GM23338 (cell line): ENCODE measurements at regions not wholly inside any gene's neighbourhood (a gene's known extent, or its start where the extent isn't known, plus 50 kb on each side); places are given as distances from the start of the nearest gene placed in this dataset.

Experiments used
- ATAC-seq: fragments of 200-7000 bp; cut with Tn5 transposase; 3 replicates; pipeline ENCODE4 v1.9.1; 2020
- DNase-seq: peaks from one replicate; pipeline ENCODE4 v3.0.0-alpha.2; 2015; ENCODE audit warnings: low spot score
- H2AFZ ChIP-seq: fragments of 200-600 bp; sonication (generic); 2 replicates; pipeline ENCODE4 v1.8.0; 2016; ENCODE audit warnings: antibody characterized with exemption, mild to moderate bottlenecking, moderate library complexity
- H3F3A ChIP-seq: fragments of 200-600 bp; sonication (generic); replicated peaks from 2 replicates; pipeline ENCODE4 v1.8.0; 2017; ENCODE audit warnings: antibody characterized with exemption, mixed run types, low read depth
- H3K27ac ChIP-seq: fragments of 200-600 bp; sonication (generic); 2 replicates; pipeline ENCODE4 v1.6.1; 2016; ENCODE audit warnings: low read depth
- H3K27me3 ChIP-seq: fragments of 200-600 bp; sonication (generic); 2 replicates; pipeline ENCODE4 v1.8.0; 2016; ENCODE audit warnings: mild to moderate bottlenecking, mixed run types, moderate library complexity; ENCODE audit not compliant: insufficient read depth
- H3K36me3 ChIP-seq: fragments of 200-600 bp; sonication (generic); 2 replicates; pipeline ENCODE4 v1.8.0; 2016; ENCODE audit warnings: mild to moderate bottlenecking; ENCODE audit not compliant: insufficient read depth
- H3K4me1 ChIP-seq: fragments of 200-600 bp; sonication (generic); 2 replicates; pipeline ENCODE4 v1.8.0; 2016; ENCODE audit warnings: mild to moderate bottlenecking, moderate library complexity; ENCODE audit not compliant: insufficient read depth
- H3K4me2 ChIP-seq: fragments of 200-600 bp; sonication (generic); 2 replicates; pipeline ENCODE4 v1.7.1; 2017; ENCODE audit warnings: mixed run types
- H3K4me3 ChIP-seq: fragments of 200-600 bp; sonication (generic); 2 replicates; pipeline ENCODE4 v1.6.1; 2016; ENCODE audit warnings: mixed run types
- H3K79me2 ChIP-seq: fragments of 200-600 bp; sonication (generic); replicated peaks from 2 replicates; pipeline ENCODE4 v1.8.0; 2017; ENCODE audit warnings: mild to moderate bottlenecking; ENCODE audit not compliant: insufficient read depth
- H3K9me2 ChIP-seq: fragments of 200-600 bp; sonication (generic); 2 replicates; pipeline ENCODE4 v1.8.0; 2017; ENCODE audit not compliant: insufficient read depth
- H4K20me1 ChIP-seq: fragments of 200-600 bp; sonication (generic); replicated peaks from 2 replicates; pipeline ENCODE4 v1.8.0; 2017; ENCODE audit warnings: mild to moderate bottlenecking; ENCODE audit not compliant: insufficient read depth
- H3K27ac Mint-ChIP-seq: 2 replicates; pipeline ENCODE4 v1.8.0; 2020; ENCODE audit warnings: inconsistent platforms, mild to moderate bottlenecking, moderate library complexity, mixed read lengths
- H3K27me3 Mint-ChIP-seq: 3 replicates; pipeline ENCODE4 v1.8.0; 2022; ENCODE audit warnings: low read depth, mild to moderate bottlenecking, moderate library complexity, mixed read lengths, inconsistent platforms; ENCODE audit not compliant: insufficient read depth, poor library complexity
- H3K36me3 Mint-ChIP-seq: 3 replicates; pipeline ENCODE4 v1.8.0; 2021; ENCODE audit warnings: low read depth, mild to moderate bottlenecking, inconsistent platforms, moderate library complexity, mixed read lengths
- H3K4me1 Mint-ChIP-seq: 3 replicates; pipeline ENCODE4 v1.8.0; 2020; ENCODE audit warnings: mild to moderate bottlenecking, inconsistent platforms, mixed read lengths
- H3K4me3 Mint-ChIP-seq: 3 replicates; pipeline ENCODE4 v1.8.0; 2021; ENCODE audit warnings: moderate library complexity, mild to moderate bottlenecking, inconsistent platforms, mixed read lengths
- H3K9me3 Mint-ChIP-seq: 3 replicates; pipeline ENCODE4 v1.8.0; 2020; ENCODE audit warnings: moderate library complexity, mild to moderate bottlenecking, inconsistent platforms, mixed read lengths
- CREB1 ChIP-seq: fragments of 250-450 bp; sonication (Bioruptor Pico); IDR thresholded peaks from 2 replicates; pipeline ENCODE4 v1.5.0; 2020; ENCODE audit warnings: low read depth, mild to moderate bottlenecking, moderate library complexity
- CTCF ChIP-seq, 2 experiments: fragments of 200-600 bp in 1 of 2; sonication (generic) in 1 of 2; conservative IDR thresholded peaks; 2 replicates each; pipeline versions ENCODE4 v1.5.1 to v1.6.1; 2016 to 2017; ENCODE audit warnings: antibody characterized with exemption in 2 of 2, low read depth in 2 of 2, mild to moderate bottlenecking in 2 of 2, moderate library complexity in 1 of 2
- ETS1 ChIP-seq: IDR thresholded peaks from 2 replicates; pipeline ENCODE4 v1.6.1; 2016; ENCODE audit warnings: antibody characterized with exemption
- EZH2 ChIP-seq: fragments of 200-600 bp; sonication (generic); IDR thresholded peaks from one replicate; pipeline ENCODE4 v1.8.0; 2017; ENCODE audit warnings: antibody characterized with exemption, mild to moderate bottlenecking, low read depth; ENCODE audit not compliant: unreplicated experiment
- EZH2phosphoT487 ChIP-seq: fragments of 200-600 bp; sonication (generic); IDR thresholded peaks from one replicate; pipeline ENCODE4 v1.8.1; 2018; ENCODE audit warnings: antibody characterized with exemption; ENCODE audit not compliant: unreplicated experiment
- JUNB ChIP-seq: IDR thresholded peaks from one replicate; pipeline ENCODE4 v1.6.1; 2016; ENCODE audit warnings: antibody characterized with exemption; ENCODE audit not compliant: unreplicated experiment
- POLR2AphosphoS5 ChIP-seq: IDR thresholded peaks from 2 replicates; pipeline ENCODE4 v1.6.1; 2016; ENCODE audit warnings: antibody characterized with exemption, low read depth
- REST ChIP-seq: IDR thresholded peaks from one replicate; pipeline ENCODE4 v1.6.1; 2018; ENCODE audit warnings: antibody characterized with exemption; ENCODE audit not compliant: unreplicated experiment
- STAT1 ChIP-seq: IDR thresholded peaks from one replicate; pipeline ENCODE4 v1.6.1; 2016; ENCODE audit warnings: antibody characterized with exemption; ENCODE audit not compliant: unreplicated experiment
- ZNF331 ChIP-seq: fragments of 250-450 bp; sonication (Bioruptor Pico); IDR thresholded peaks from 2 replicates; pipeline ENCODE4 v1.5.0; 2020; ENCODE audit warnings: low read depth, mild to moderate bottlenecking, moderate library complexity
- ZNF462 ChIP-seq: fragments of 250-450 bp; sonication (Bioruptor Pico); IDR thresholded peaks from 2 replicates; pipeline ENCODE4 v1.5.0; 2020; ENCODE audit warnings: mild to moderate bottlenecking, moderate library complexity

GRCh38 chr13:76644906-76645305 lies 241.3 kb downstream of the KCTD12 start:
- H3F3A ChIP-seq = no peaks in the 10 kb centered on the region
- ATAC-seq (no peak), DNase-seq (no peak)
- H3K9me2 ChIP-seq = 0 out of 2 replicates have a peak, but pooled peaks cover 10% of the 10 kb centered on the region
- no peaks in the 10 kb centered on the region for H3K4me1 ChIP-seq
- no peaks in the 10 kb centered on the region for H3K36me3 ChIP-seq
- H2AFZ ChIP-seq = no peak overlapping the region
- H3K27me3 Mint-ChIP-seq = no peaks in the 10 kb centered on the region
- H3K4me2 ChIP-seq = no peak overlapping the region
- H3K27ac Mint-ChIP-seq = no peak overlapping the region
- H3K4me1 Mint-ChIP-seq = no peaks in the 10 kb centered on the region
- H3K27me3 ChIP-seq = no peaks in the 10 kb centered on the region
- no peaks in the 10 kb centered on the region for H3K9me3 Mint-ChIP-seq
- no peak overlapping the region for H3K27ac ChIP-seq
- no peak overlapping the region for H3K4me3 ChIP-seq
- H3K79me2 ChIP-seq = no peaks in the 10 kb centered on the region
- H3K36me3 Mint-ChIP-seq = no peaks in the 10 kb centered on the region
- H3K4me3 Mint-ChIP-seq = no peak overlapping the region
- TF ChIP-seq POLR2AphosphoS5 (no peak), STAT1 (no peak), EZH2phosphoT487 (no peak), ZNF331 (CRISPR knock-in tag) (no peak), CTCF (conservative IDR thresholded peaks at IDR 0.05; ENCODE audit: low read depth in 2 of 2) (no peak), CREB1 (CRISPR knock-in tag) (no peak), REST (no peak), EZH2 (no peak), JUNB (no peak), ETS1 (no peak)
- no peaks in the 10 kb centered on the region for H4K20me1 ChIP-seq

- no peaks in the 10 kb centered on the region for H3K9me3 Mint-ChIP-seq
- DNase-seq (no peak), ATAC-seq (no peak)
- no peak overlapping the region for H3K4me3 Mint-ChIP-seq
- H3K4me3 ChIP-seq = no peak overlapping the region
- H2AFZ ChIP-seq = no peak overlapping the region
- H4K20me1 ChIP-seq = no peaks in the 10 kb centered on the region
- no peaks in the 10 kb centered on the region for H3F3A ChIP-seq
- no peaks in the 10 kb centered on the region for H3K27me3 Mint-ChIP-seq
- peaks cover 4% of the 10 kb centered on the region; the same call in 1 of the 2 replicates for H3K9me2 ChIP-seq
- peak overlapping the region; percentile 64; the same call in 1 of the 2 replicates for H3K27ac Mint-ChIP-seq
- no peaks in the 10 kb centered on the region for H3K79me2 ChIP-seq
- no peaks in the 10 kb centered on the region for H3K27me3 ChIP-seq
- no peak overlapping the region for H3K27ac ChIP-seq
- H3K4me1 ChIP-seq = no peaks in the 10 kb centered on the region
- no peaks in the 10 kb centered on the region for H3K36me3 Mint-ChIP-seq
- H3K36me3 ChIP-seq = no peaks in the 10 kb centered on the region
- no peak overlapping the region for H3K4me2 ChIP-seq
- H3K4me1 Mint-ChIP-seq = no peaks in the 10 kb centered on the region
- TF ChIP-seq ZNF462 (CRISPR knock-in tag) = no peak
Measured at GRCh38 chr13:76643596-76643995, 242.6 kb downstream of the KCTD12 start.
